BE2C (cell line): ENCODE measurements at regions not wholly inside any gene's neighbourhood (a gene's known extent, or its start where the extent isn't known, plus 50 kb on each side); places are given as distances from the start of the nearest gene placed in this dataset.

Experiments
- DNase-seq: peaks from one replicate; pipeline ENCODE4 v3.0.0-alpha.2; 2020
- H3K27me3 ChIP-seq: fragments of 250-450 bp; sonication (Bioruptor Pico); 2 replicates; pipeline ENCODE4 v1.5.1; 2020; ENCODE audit warnings: mild to moderate bottlenecking
- H3K36me3 ChIP-seq: fragments of 250-450 bp; sonication (Bioruptor Pico); 2 replicates; pipeline ENCODE4 v1.5.1; 2020; ENCODE audit warnings: mild to moderate bottlenecking
- H3K4me1 ChIP-seq: fragments of 250-450 bp; sonication (Bioruptor Pico); 2 replicates; pipeline ENCODE4 v1.5.1; 2020
- H3K4me3 ChIP-seq: 2 replicates; pipeline ENCODE4 v1.5.1; 2011; ENCODE audit warnings: low read depth, low read length
- H3K9me3 ChIP-seq: fragments of 250-450 bp; sonication (Bioruptor Pico); 2 replicates; pipeline ENCODE4 v1.5.1; 2020
- TF ChIP-seq, protein P1 (sequence below): IDR thresholded peaks from 2 replicates; pipeline ENCODE4 v1.5.1; 2012; ENCODE audit warnings: mild to moderate bottlenecking, low read depth, low read length

- H3K4me1 ChIP-seq: no peaks in the 10 kb centered on the region
- H3K27me3 ChIP-seq: no peaks in the 10 kb centered on the region
- no peaks in the 10 kb centered on the region for H3K36me3 ChIP-seq
- TF ChIP-seq, protein P1, sequence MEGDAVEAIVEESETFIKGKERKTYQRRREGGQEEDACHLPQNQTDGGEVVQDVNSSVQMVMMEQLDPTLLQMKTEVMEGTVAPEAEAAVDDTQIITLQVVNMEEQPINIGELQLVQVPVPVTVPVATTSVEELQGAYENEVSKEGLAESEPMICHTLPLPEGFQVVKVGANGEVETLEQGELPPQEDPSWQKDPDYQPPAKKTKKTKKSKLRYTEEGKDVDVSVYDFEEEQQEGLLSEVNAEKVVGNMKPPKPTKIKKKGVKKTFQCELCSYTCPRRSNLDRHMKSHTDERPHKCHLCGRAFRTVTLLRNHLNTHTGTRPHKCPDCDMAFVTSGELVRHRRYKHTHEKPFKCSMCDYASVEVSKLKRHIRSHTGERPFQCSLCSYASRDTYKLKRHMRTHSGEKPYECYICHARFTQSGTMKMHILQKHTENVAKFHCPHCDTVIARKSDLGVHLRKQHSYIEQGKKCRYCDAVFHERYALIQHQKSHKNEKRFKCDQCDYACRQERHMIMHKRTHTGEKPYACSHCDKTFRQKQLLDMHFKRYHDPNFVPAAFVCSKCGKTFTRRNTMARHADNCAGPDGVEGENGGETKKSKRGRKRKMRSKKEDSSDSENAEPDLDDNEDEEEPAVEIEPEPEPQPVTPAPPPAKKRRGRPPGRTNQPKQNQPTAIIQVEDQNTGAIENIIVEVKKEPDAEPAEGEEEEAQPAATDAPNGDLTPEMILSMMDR: no peak
- H3K9me3 ChIP-seq: no peaks in the 10 kb centered on the region
- DNase-seq: no peak
- no peak overlapping the region for H3K4me3 ChIP-seq
Measured at GRCh38 chr20:50394569-50394968, 115.6 kb upstream of the PTPN1 start.

GRCh38 chr20:50395251-50395729 is 114.9 kb upstream of the PTPN1 start:
- Histone ChIP-seq H3K27me3 (no peaks in the 10 kb centered on the region), H3K4me3 (no peak overlapping the region), H3K9me3 (no peaks in the 10 kb centered on the region), H3K36me3 (no peaks in the 10 kb centered on the region), H3K4me1 (no peaks in the 10 kb centered on the region)
- TF ChIP-seq, protein P1: no peak
- no peak for DNase-seq

DNA sequence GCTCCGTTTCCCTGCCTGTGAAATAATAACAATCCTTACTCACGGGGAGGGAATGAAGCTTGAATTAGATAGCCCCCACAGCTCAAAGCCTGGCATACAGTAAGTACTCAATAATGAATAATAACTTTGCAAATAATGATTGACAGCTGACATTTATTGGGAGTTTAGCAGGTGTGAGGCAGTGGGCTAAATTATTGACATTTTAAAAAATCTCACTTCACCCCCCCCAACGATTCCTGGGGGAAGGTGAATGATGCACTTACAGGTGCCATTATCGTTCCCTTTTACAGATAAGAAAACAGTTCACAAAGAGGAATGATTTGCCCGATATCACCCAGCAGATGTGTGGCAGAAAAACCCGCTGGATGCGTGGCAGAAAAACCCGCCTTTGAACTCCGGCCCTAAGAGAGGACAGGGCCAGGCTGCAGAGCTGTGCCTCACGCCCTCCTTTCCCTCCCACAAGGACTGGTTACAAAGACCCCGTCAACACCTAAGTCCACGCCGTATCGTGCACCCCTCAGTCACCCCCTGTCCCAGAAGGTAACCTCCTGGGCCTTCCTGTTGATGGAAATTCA is 114.2 kb upstream of the PTPN1 start:
- H3K4me1 ChIP-seq: no peaks in the 10 kb centered on the region

GRCh38 chr20:50396623-50397022 is 113.6 kb upstream of the PTPN1 start:
- H3K4me1 ChIP-seq: no peaks in the 10 kb centered on the region
- H3K36me3 ChIP-seq: no peaks in the 10 kb centered on the region
- H3K9me3 ChIP-seq: no peaks in the 10 kb centered on the region

More for the DNA sequence above, 114.2 kb upstream of the PTPN1 start:
- H3K36me3 ChIP-seq: no peaks in the 10 kb centered on the region
- H3K9me3 ChIP-seq: no peaks in the 10 kb centered on the region
- H3K4me3 ChIP-seq: no peak overlapping the region
- H3K27me3 ChIP-seq: no peaks in the 10 kb centered on the region
- TF ChIP-seq, protein P1: no peak
- no peak for DNase-seq

DNA sequence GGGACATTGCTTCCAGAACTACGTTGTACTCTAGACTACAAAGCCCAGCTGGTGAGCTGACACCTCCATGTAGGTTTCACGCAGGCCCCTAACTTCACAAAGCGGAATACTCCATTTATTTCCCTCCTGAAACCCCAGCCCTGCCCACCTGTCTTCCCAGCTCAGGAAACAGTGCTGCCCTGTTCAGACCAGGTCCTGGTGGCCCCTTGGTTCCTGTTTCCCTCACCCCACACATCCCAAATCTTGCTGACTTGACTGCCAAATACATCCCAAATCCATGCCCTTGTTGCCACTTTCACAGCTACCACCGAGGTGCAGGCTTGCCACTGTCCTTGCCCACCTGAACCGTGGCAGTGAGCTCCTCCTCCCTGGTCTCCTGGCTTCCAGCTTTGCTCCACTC is 113.1 kb upstream of the PTPN1 start:
- no peak overlapping the region for H3K4me3 ChIP-seq
- H3K9me3 ChIP-seq: no peaks in the 10 kb centered on the region
- H3K36me3 ChIP-seq: no peaks in the 10 kb centered on the region
- TF ChIP-seq, protein P1: no peak
- no peaks in the 10 kb centered on the region for H3K27me3 ChIP-seq
- no peaks in the 10 kb centered on the region for H3K4me1 ChIP-seq
- DNase-seq: no peak

More at GRCh38 chr20:50396623-50397022, 113.6 kb upstream of the PTPN1 start:
- DNase-seq: no peak
- no peak overlapping the region for H3K4me3 ChIP-seq
- TF ChIP-seq, protein P1: no peak
- H3K27me3 ChIP-seq: no peaks in the 10 kb centered on the region

DNA sequence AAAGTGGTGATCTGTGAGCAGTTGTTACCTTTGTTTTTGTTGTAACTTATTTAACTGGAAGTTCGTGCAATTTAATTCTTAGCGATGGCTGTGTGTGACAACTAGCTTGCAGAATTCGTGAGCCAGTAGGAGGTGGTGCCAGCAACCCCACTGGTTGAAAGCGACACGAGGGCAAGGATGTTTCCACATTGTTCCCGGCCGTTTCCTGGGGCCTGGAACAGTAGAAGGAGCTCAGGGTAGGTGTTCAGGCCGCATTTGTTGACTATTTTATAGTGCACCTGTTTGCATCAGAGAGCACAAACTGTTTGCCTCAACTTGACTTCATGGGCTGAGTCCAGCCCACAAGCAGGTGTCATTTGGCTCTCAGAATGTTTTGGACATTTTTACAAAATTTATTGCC is 112.1 kb upstream of the PTPN1 start:
- Histone ChIP-seq H3K9me3 (no peaks in the 10 kb centered on the region), H3K4me3 (no peak overlapping the region), H3K36me3 (no peaks in the 10 kb centered on the region), H3K27me3 (no peaks in the 10 kb centered on the region), H3K4me1 (no peaks in the 10 kb centered on the region)
- no peak for DNase-seq
- TF ChIP-seq, protein P1: no peak
